Memory B cell (primary cell): ENCODE measurements at regions not wholly inside any gene's neighbourhood (a gene's known extent, or its start where the extent isn't known, plus 50 kb on each side); places are given as distances from the start of the nearest gene placed in this dataset.

Source experiments
- ATAC-seq: fragments of 150-1000 bp; cut with Tn5 transposase; 2 replicates; pipeline ENCODE4 v1.10.0; 2021; ENCODE audit warnings: low read depth, mild to moderate bottlenecking, moderate library complexity
- DNase-seq, 2 donors: peaks; one replicate each; pipeline ENCODE4 v3.0.0; 2022; ENCODE audit warnings: low spot score in 2 of 2
- H3K27ac Mint-ChIP-seq: one replicate; pipeline ENCODE4 v1.8.0; 2022; ENCODE audit warnings: mild to moderate bottlenecking, moderate library complexity, mixed read lengths
- H3K27me3 Mint-ChIP-seq: one replicate; pipeline ENCODE4 v1.8.0; 2022; ENCODE audit warnings: mixed read lengths
- H3K36me3 Mint-ChIP-seq: one replicate; pipeline ENCODE4 v1.8.0; 2022; ENCODE audit warnings: mild to moderate bottlenecking, mixed read lengths
- H3K4me1 Mint-ChIP-seq: one replicate; pipeline ENCODE4 v1.8.0; 2022; ENCODE audit warnings: mixed read lengths
- H3K4me3 Mint-ChIP-seq: one replicate; pipeline ENCODE4 v1.8.0; 2022; ENCODE audit warnings: mild to moderate bottlenecking, moderate library complexity, mixed read lengths
- H3K9me3 Mint-ChIP-seq: one replicate; pipeline ENCODE4 v1.8.0; 2022; ENCODE audit warnings: mixed read lengths

- ATAC-seq (no peak), DNase-seq (no peak)
- Mint-ChIP-seq H3K36me3 (no peaks in the 10 kb centered on the region), H3K27ac (no peak overlapping the region), H3K27me3 (peaks cover 3% of the 10 kb centered on the region), H3K4me1 (no peaks in the 10 kb centered on the region), H3K4me3 (no peak overlapping the region), H3K9me3 (no peaks in the 10 kb centered on the region)
Measured at GRCh38 chr14:51307551-51307950, 67.5 kb downstream of the TMX1 start.

GRCh38 chr14:51308866-51309265, 68.8 kb downstream of the TMX1 start:
- H3K4me3 Mint-ChIP-seq: no peak overlapping the region
- H3K27ac Mint-ChIP-seq: no peak overlapping the region
- H3K4me1 Mint-ChIP-seq: no peaks in the 10 kb centered on the region
- H3K9me3 Mint-ChIP-seq: no peaks in the 10 kb centered on the region
- no peak for DNase-seq
- peaks cover 2% of the 10 kb centered on the region for H3K27me3 Mint-ChIP-seq
- ATAC-seq: no peak
- H3K36me3 Mint-ChIP-seq: peaks cover under 1% of the 10 kb centered on the region

GRCh38 chr14:51310505-51310944, 70.5 kb downstream of the TMX1 start:
- Mint-ChIP-seq H3K27ac (no peak overlapping the region), H3K27me3 (peaks cover 3% of the 10 kb centered on the region), H3K9me3 (no peaks in the 10 kb centered on the region), H3K4me3 (no peak overlapping the region), H3K36me3 (peaks cover 1% of the 10 kb centered on the region), H3K4me1 (no peaks in the 10 kb centered on the region)
- DNase-seq: no peak
- no peak for ATAC-seq

GRCh38 chr14:51314321-51315015, 74.4 kb downstream of the TMX1 start:
- Mint-ChIP-seq H3K27me3 (peaks cover 3% of the 10 kb centered on the region), H3K36me3 (peaks cover 1% of the 10 kb centered on the region), H3K9me3 (no peaks in the 10 kb centered on the region), H3K4me1 (no peaks in the 10 kb centered on the region), H3K4me3 (no peak overlapping the region), H3K27ac (no peak overlapping the region)
- DNase-seq: no peak
- no peak for ATAC-seq

GRCh38 chr14:51317373-51317772, 77.3 kb downstream of the TMX1 start:
- no peaks in the 10 kb centered on the region for H3K9me3 Mint-ChIP-seq
- no peak for ATAC-seq
- H3K36me3 Mint-ChIP-seq: peaks cover 1% of the 10 kb centered on the region
- H3K27me3 Mint-ChIP-seq: peaks cover 3% of the 10 kb centered on the region
- H3K4me3 Mint-ChIP-seq: no peak overlapping the region
- H3K4me1 Mint-ChIP-seq: no peaks in the 10 kb centered on the region
- no peak for DNase-seq
- no peak overlapping the region for H3K27ac Mint-ChIP-seq

GRCh38 chr14:51318813-51319597, 79.0 kb downstream of the TMX1 start:
- DNase-seq (no peak), ATAC-seq (no peak)
- Mint-ChIP-seq H3K27ac (no peak overlapping the region), H3K4me1 (no peaks in the 10 kb centered on the region), H3K4me3 (no peak overlapping the region), H3K9me3 (no peaks in the 10 kb centered on the region), H3K27me3 (peaks cover 4% of the 10 kb centered on the region), H3K36me3 (no peaks in the 10 kb centered on the region)

GRCh38 chr14:51321036-51321435, 81.0 kb downstream of the TMX1 start:
- ATAC-seq (no peak), DNase-seq (no peak)
- Mint-ChIP-seq H3K27ac (no peak overlapping the region), H3K4me3 (no peak overlapping the region), H3K36me3 (no peaks in the 10 kb centered on the region), H3K4me1 (no peaks in the 10 kb centered on the region), H3K27me3 (peaks cover 14% of the 10 kb centered on the region), H3K9me3 (no peaks in the 10 kb centered on the region)

GRCh38 chr14:51323492-51323891, 83.4 kb downstream of the TMX1 start:
- Mint-ChIP-seq H3K4me1 (no peaks in the 10 kb centered on the region), H3K27ac (no peak overlapping the region), H3K27me3 (peaks cover 26% of the 10 kb centered on the region), H3K9me3 (no peaks in the 10 kb centered on the region), H3K4me3 (no peak overlapping the region), H3K36me3 (no peaks in the 10 kb centered on the region)
- DNase-seq (no peak), ATAC-seq (no peak)

- no peaks in the 10 kb centered on the region for H3K4me1 Mint-ChIP-seq
- H3K36me3 Mint-ChIP-seq: no peaks in the 10 kb centered on the region
- no peak for ATAC-seq
- no peak for DNase-seq
- H3K27me3 Mint-ChIP-seq: peaks cover 34% of the 10 kb centered on the region
- H3K27ac Mint-ChIP-seq: no peak overlapping the region
- no peaks in the 10 kb centered on the region for H3K9me3 Mint-ChIP-seq
- no peak overlapping the region for H3K4me3 Mint-ChIP-seq
Measured at GRCh38 chr14:51327376-51327775, 87.3 kb downstream of the TMX1 start.

- H3K27me3 Mint-ChIP-seq: peaks cover 35% of the 10 kb centered on the region
- no peak overlapping the region for H3K4me3 Mint-ChIP-seq
- ATAC-seq: no peak
- H3K4me1 Mint-ChIP-seq: no peaks in the 10 kb centered on the region
- no peak for DNase-seq
- no peaks in the 10 kb centered on the region for H3K9me3 Mint-ChIP-seq
- H3K27ac Mint-ChIP-seq: no peak overlapping the region
- no peaks in the 10 kb centered on the region for H3K36me3 Mint-ChIP-seq
Measured at GRCh38 chr14:51328064-51328771, 88.2 kb downstream of the TMX1 start.

GRCh38 chr14:51328772-51329353, 88.8 kb downstream of the TMX1 start:
- Mint-ChIP-seq H3K27me3 (peaks cover 35% of the 10 kb centered on the region), H3K4me1 (no peaks in the 10 kb centered on the region), H3K9me3 (no peaks in the 10 kb centered on the region), H3K36me3 (no peaks in the 10 kb centered on the region), H3K4me3 (no peak overlapping the region), H3K27ac (no peak overlapping the region)
- ATAC-seq: no peak
- DNase-seq: no peak

- ATAC-seq (no peak), DNase-seq (no peak)
- Mint-ChIP-seq H3K4me1 (no peaks in the 10 kb centered on the region), H3K27ac (no peak overlapping the region), H3K4me3 (no peak overlapping the region), H3K27me3 (peaks cover 22% of the 10 kb centered on the region), H3K36me3 (no peaks in the 10 kb centered on the region), H3K9me3 (no peaks in the 10 kb centered on the region)
Measured at GRCh38 chr14:51331486-51332367, 91.7 kb downstream of the TMX1 start.

- Mint-ChIP-seq H3K9me3 (no peaks in the 10 kb centered on the region), H3K4me3 (no peak overlapping the region), H3K4me1 (no peaks in the 10 kb centered on the region), H3K27ac (no peak overlapping the region), H3K36me3 (no peaks in the 10 kb centered on the region), H3K27me3 (peaks cover 14% of the 10 kb centered on the region)
- ATAC-seq (no peak), DNase-seq (no peak)
Measured at GRCh38 chr14:51333299-51333698, 93.3 kb downstream of the TMX1 start.
